ENCODE measurements at regions not wholly inside any gene's neighbourhood (a gene's known extent, or its start where the extent isn't known, plus 50 kb on each side); places are given as distances from the start of the nearest gene placed in this dataset.

GRCh38 chr14:76672123-76672522 is 89.1 kb upstream of the VASH1 start:
- no peak overlapping the region for H3K4me3 ChIP-seq (ENCODE audit: low read depth, low read length)
- TF ChIP-seq CTCF (IDR thresholded peaks at IDR 0.05; ENCODE audit: control insufficient read depth, extremely low read depth, insufficient read depth) = no peak
- DNase-seq (ENCODE audit: low read depth) = no peak

- TF ChIP-seq CTCF (IDR thresholded peaks at IDR 0.05; ENCODE audit: control insufficient read depth, extremely low read depth, insufficient read depth) = no peak
- H3K4me3 ChIP-seq (ENCODE audit: low read depth, low read length) = no peak overlapping the region
- no peak for DNase-seq (ENCODE audit: low read depth)
Observed at GRCh38 chr14:76673261-76673660, 88.0 kb upstream of the VASH1 start.

GRCh38 chr14:76675046-76675445 is 86.2 kb upstream of the VASH1 start:
- no peak overlapping the region for H3K4me3 ChIP-seq (ENCODE audit: low read depth, low read length)
- no peak for TF ChIP-seq CTCF (IDR thresholded peaks at IDR 0.05; ENCODE audit: control insufficient read depth, extremely low read depth, insufficient read depth)

GRCh38 chr14:76676539-76676938 is 84.7 kb upstream of the VASH1 start:
- H3K4me3 ChIP-seq (ENCODE audit: low read depth, low read length) = no peak overlapping the region
- TF ChIP-seq CTCF (IDR thresholded peaks at IDR 0.05; ENCODE audit: control insufficient read depth, extremely low read depth, insufficient read depth) = no peak
- no peak for DNase-seq (ENCODE audit: low read depth)

More at GRCh38 chr14:76675046-76675445, 86.2 kb upstream of the VASH1 start:
- DNase-seq (ENCODE audit: low read depth) = no peak

GRCh38 chr14:76677534-76678145 is 83.6 kb upstream of the VASH1 start:
- no peak for DNase-seq (ENCODE audit: low read depth)
- no peak overlapping the region for H3K4me3 ChIP-seq (ENCODE audit: low read depth, low read length)
- no peak for TF ChIP-seq CTCF (IDR thresholded peaks at IDR 0.05; ENCODE audit: control insufficient read depth, extremely low read depth, insufficient read depth)

- no peak overlapping the region for H3K4me3 ChIP-seq (ENCODE audit: low read depth, low read length)
- no peak for TF ChIP-seq CTCF (IDR thresholded peaks at IDR 0.05; ENCODE audit: control insufficient read depth, extremely low read depth, insufficient read depth)
- no peak for DNase-seq (ENCODE audit: low read depth)
Observed at GRCh38 chr14:76678244-76678800, 82.9 kb upstream of the VASH1 start.

GRCh38 chr14:76682367-76682766 is 78.9 kb upstream of the VASH1 start:
- no peak overlapping the region for H3K4me3 ChIP-seq (ENCODE audit: low read depth, low read length)
- no peak for DNase-seq (ENCODE audit: low read depth)
- TF ChIP-seq CTCF (IDR thresholded peaks at IDR 0.05; ENCODE audit: control insufficient read depth, extremely low read depth, insufficient read depth) = no peak
